ENCODE measurements at regions not wholly inside any gene's neighbourhood (a gene's known extent, or its start where the extent isn't known, plus 50 kb on each side); places are given as distances from the start of the nearest gene placed in this dataset.
"Not testable (repeated sequence)": the region's sequence is repeated elsewhere in the genome, so short reads cannot be mapped to it uniquely, and the experiment has no call there.

DNA sequence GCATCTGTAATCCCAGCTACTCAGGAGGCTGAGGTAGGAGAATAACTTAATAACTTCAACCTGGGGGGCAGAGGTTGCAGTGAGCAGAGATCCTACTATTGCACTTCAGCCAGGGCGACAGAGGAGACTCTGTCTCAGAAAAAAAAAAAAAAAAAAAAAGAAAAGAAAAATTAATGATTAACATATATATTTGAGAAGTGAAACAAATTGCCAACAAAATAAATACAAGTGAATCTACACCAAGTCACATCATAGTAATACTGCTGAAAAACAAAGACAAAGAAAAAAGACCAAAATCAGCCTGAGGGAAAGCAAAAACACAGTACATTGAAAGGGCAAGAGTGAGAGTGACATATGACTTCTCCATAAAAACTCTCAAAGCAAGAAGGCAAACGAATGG lies 123.7 kb downstream of the CASP12 start:
- DNase-seq, result no peak

- no peak for DNase-seq
These were observed 125.4 kb downstream of the CASP12 start for GRCh38 chr11:104772806-104773241.

- no peak for DNase-seq
These were observed 126.5 kb downstream of the CASP12 start for GRCh38 chr11:104771763-104772162.

GRCh38 chr11:104771046-104771445 lies 127.2 kb downstream of the CASP12 start:
- DNase-seq, result not testable (repeated sequence)

DNA sequence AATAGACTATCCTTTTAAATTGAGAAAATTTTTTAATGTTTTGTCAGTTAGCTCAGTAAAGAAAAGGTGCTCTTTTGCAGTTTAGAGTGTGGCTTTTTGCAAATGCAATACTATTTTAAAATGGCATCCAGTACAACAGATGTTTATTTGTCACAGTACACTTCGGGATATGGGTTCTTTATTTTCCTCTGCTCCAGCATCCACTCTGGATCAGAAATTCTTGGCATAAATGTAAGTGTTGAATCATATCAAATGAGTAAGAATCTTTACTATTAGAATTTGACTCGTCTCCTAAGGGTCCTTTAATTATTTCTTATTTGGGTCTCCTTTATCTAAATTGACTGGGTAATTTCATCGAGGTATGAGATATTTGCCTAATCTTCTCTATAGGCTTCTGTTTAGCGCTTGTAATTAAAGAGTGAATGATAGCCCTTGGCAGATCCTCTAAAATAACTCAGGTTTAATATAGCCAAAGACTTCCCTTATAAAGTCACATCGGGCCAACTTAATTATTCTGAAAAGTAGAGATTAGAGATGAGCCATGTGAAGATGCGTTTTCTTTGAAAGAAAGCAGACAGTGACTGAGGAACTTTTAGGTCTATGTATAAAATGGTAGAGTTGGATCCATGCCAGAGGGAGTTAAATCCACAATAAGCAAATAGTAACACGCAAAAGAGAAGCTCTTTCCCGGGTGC lies 132.7 kb downstream of the CASP12 start:
- no peak for DNase-seq

DNA sequence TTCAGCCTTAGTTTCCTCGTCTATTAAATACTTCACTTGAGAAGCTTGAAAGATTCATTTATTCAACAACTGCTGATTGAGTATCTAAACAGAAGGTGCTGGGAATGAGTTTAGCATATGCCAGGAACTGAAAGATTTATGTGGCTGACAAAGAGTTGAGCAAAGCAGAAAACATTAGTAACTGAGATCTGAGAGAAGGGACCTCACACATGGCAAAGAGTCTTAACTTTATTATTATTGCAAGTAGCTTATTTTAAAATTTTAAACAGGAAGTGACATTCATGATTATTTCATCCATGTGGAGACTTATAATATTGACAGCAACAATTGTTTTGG lies 133.6 kb downstream of the CASP12 start:
- DNase-seq, result no peak

DNA sequence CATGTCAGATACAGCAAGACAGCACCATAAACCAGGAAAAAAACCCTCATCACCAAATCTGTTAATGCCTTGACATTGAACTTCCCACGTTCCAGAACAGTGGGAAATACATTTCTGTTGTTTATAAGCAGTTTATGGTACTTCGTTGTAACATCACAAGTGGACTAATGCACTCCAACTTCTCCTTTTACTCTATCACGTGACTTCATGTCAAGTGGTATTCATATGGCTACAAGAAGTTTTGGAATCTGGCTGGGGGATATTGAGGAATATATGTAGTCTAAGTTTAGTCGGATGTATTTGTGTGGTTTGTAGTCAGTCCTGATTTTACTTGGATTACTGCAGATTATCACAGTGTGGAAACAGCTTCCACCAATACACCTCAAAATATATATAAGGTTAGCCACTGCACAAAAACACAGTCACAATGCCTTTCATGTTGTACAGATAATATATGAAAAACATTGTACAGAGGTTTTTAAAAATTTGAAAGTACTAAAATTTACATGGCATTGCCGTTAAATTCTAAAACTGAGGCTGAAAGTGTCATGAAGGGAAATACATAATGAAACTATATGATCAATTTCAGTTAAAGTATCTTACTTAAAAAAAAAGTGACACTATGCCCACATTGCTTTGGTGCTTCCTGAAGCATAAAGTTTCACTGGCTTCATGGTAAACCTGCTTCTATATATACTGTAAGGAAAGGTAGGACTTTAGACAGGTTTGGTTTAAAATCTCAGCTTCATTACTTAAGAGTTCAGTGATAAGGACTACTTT lies 134.1 kb downstream of the CASP12 start:
- no peak for DNase-seq

DNA sequence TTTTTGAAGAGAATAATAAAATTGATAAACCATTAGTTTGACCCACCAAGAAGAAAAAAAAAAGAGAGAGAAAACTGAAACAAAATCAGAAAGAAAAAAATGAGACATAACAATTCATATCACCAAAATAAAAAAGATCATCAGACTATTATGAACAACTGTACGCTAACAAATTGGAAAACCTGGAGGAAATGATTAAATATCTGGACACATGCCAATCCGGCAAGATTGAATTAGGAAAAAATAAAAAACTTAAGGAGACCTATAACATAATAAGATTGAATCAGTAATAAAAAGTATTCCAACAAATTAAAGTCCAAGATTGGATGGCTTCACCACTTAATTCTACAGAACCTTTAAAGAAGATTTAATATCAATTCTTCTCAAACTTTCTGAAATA lies 136.7 kb downstream of the CASP12 start:
- DNase-seq, result no peak

DNA sequence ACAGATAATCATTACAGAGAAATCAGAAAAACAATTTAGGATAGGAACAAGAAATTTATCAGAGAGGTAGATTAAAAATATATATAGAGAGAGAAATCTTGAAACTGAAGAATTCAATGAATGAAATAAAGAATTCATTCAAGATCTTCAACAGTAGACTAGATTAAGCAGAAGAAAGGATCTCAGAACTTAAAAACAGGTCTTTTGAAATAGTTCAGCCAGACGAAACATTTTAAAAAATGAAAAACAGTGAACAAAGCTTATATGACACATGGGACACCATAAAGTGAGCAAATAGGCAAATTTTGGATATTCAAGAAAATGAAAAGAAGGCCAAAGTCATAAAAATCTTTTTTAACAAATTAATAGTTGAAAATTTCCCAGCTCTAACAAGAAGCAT lies 138.8 kb downstream of the CASP12 start:
- DNase-seq, result no peak

GRCh38 chr11:104738918-104739317 lies 159.3 kb downstream of the CASP12 start:
- no peak for DNase-seq

- DNase-seq, result no peak
These were observed 160.1 kb downstream of the CASP12 start for GRCh38 chr11:104738208-104738607.

DNA sequence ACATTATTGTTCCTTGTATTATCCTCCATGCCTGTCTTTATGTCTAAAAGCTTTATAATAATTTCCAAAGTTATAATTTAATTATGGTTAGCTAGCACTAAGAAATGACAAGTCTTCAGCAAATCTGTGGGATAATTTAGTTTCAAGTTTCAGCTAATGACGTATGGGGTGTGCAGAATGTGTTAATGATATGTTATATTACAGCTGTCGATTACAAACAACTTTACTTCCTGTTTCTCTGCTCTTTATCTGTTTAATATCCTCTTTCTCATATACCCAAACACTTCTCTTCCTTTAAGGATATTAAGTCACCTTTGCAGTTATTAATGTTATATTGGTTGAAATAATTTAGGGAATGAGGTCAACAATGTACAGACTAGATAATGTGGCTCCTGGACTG lies 161.8 kb downstream of the CASP12 start:
- no peak for DNase-seq

DNA sequence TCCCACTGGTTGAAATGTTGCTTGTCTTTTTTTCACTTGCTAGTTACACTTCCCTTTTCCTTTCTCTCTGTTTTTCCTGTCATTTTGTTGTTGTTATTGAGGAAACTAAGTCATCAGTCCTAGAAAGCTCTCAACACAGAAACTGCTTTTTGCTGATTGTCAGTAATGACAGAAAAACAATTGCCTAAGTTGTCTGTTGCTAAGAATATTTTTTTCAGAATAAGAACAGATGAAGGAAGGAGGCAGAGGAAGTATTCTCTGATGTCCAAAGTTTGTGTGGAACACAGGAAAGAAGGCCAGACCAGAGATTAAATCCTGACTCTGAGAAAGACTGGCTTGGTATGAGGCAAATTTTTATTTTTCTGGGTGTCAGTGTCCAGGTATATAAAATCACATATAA lies 163.3 kb downstream of the CASP12 start:
- no peak for DNase-seq

DNA sequence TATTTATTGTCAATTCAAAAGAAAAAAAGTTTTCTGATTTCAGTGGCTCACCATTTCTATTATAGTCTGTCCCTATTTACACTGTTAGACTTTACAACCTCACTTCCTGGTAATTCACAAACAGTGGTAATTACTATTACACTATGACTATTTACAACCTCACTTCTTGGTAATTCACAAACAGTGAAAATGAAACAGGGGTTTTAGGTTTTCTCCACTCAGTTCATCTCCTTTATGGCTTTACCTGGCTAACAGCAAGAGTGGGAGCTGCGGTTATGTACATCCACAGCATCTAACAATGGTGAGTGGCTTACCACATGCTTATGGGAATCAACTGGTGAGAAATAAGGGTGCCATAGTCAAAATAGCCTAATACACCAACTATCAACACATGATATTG lies 166.4 kb downstream of the CASP12 start:
- DNase-seq, result no peak

GRCh38 chr11:104728927-104729326 lies 169.3 kb downstream of the CASP12 start:
- DNase-seq, result no peak

- DNase-seq, result no peak
These were observed 170.5 kb downstream of the CASP12 start for GRCh38 chr11:104727768-104728167.

DNA sequence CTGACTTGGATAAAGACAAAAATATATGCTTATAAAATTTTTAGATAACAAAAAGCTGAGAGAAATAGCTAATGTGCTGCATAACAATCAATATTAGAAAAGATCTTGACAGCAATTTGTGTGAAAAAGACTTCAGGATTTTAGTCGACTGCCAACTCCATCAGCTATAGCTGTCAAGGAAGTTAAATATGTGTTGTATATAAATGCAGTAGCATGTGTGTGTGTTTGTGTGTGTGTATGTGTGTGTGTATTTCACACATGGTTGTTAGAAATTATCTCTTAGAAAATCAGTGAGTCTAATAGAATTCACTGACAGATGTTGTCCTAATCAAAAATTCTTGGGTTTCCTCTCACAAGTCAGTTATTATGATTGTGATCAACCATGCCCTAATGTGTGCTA lies 171.2 kb downstream of the CASP12 start:
- no peak for DNase-seq

DNA sequence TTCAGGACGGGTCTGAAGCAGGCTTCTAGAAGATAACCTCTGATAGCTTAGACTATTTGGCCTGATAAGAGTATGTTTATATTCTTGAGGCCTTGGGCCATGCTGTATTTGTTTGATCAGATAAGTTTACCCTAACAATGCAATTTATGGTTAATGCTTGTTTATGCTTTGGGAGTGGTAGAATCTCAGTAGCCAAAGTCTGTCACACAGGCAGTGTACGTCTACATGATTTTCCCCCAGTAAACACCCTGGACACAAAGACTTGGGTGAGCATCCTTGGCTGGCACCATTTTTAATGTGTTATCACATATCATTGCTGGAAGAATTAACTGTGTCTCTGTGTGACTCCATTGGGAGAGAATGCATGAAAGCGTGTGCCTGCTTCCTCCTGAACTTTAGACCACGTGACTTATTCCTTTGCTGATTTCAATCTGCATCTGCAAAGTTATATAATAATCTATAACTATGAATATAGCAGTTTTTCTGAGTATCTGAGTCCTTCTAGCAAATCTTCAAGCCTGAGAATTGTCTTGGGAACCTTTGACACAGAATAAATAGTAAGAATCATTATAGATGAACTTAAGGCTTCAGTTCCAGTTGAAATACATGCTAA lies 172.4 kb downstream of the CASP12 start:
- no peak for DNase-seq

DNA sequence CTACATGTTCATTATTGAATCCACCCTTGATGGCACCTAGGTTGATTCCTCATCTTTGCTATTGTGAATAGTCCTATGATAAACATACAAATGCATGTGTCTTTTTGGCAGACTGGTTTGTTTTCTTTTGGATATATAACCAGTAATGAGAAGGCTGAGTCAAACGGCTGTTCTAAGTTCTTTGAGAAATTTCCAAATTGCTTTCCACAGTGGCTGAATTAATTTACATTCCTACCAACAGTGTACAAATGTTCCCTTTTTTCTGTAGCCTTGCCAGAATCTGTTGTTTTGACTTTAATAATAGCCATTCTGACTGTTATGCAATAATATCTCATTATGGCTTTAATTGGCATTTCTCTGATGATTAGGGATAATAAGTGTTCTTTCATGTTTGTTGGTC lies 184.9 kb downstream of the CASP12 start:
- DNase-seq, result no peak

GRCh38 chr11:104705490-104706190 lies 192.6 kb downstream of the CASP12 start:
- no peak for DNase-seq

DNA sequence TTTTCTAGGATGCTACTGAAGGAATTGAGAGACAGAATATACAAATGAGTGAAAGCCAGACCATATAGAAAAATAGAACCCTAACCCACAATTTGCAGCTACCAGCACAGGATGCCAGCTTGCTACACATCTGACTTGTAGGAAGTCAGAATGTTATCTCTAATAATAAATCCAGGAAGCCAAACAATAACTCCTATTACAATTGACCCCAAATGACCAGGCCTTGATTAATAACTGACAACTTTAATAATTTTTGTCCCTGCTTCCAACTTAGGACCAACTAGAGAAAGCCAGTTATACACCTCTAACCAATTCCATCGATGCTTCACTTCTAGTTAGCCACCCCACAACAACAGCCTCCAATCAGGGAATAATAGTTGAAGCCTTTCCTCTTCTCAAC lies 193.4 kb downstream of the CASP12 start:
- no peak for DNase-seq

DNA sequence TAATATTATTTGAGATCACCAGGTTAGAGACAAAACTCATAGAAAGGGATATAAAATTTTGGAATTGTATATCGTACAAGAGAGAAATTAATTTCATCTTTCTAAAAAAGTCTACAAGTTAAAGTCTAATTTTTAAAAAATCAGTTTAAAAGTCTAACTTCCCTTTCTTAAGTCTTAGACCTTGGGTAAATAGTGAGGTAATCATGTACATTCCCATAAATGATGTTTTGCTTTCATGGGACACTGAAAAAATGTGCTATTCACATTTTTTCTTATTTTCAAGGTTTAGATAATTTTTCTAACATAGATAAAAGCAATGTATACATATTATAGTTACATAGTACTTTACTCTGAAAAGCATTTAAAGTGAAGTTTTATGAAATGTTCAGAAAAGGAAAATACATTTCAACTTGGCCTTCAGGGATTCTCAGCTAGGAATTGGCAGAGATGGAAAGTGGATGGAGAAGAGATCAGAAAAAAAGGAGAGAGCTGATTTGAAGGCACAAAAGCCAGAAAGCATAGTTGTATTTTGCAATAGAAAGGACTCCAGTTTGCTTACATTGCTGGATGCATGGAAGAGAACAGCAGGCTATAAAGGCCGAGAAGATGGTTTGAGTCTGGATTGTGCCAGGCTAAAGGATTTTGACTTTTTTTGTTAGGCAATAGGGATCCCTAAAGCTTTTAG lies 194.0 kb downstream of the CASP12 start:
- no peak for DNase-seq

- no peak for DNase-seq
These were observed 197.7 kb downstream of the CASP12 start for GRCh38 chr11:104700609-104701008.

Data from hippocampal formation (tissue), 2 donors.